Activated CD8-positive, alpha-beta T cell treated with anti-CD3 and anti-CD28 coated beads, Interleukin-2, amount 10 ng/mL, durations not matched to agents 7 days and 5 days (primary cell): ENCODE measurements at regions not wholly inside any gene's neighbourhood (a gene's known extent, or its start where the extent isn't known, plus 50 kb on each side); places are given as distances from the start of the nearest gene placed in this dataset.

Experiments
- ATAC-seq: fragments of 150-1000 bp; cut with Tn5 transposase; one replicate; pipeline ENCODE4 v1.10.0; 2021; ENCODE audit warnings: moderate library complexity
- CTCF ChIA-PET: fragments of 350-600 bp; sonication (Branson Sonifier 250); formaldehyde crosslinking; loops from one replicate; lab custom pipeline; 2021; ENCODE audit warnings: antibody characterized with exemption; lab: Charles Lee
- POLR2A ChIA-PET: fragments of 350-600 bp; sonication (Branson Sonifier 250); formaldehyde crosslinking; loops from one replicate; lab custom pipeline; 2021; ENCODE audit warnings: antibody characterized with exemption; lab: Charles Lee
- DNase-seq: peaks from one replicate; pipeline ENCODE4 v3.0.0-alpha.2; 2020
- H3K27ac Mint-ChIP-seq: one replicate; pipeline ENCODE4 v1.8.0; 2021; ENCODE audit warnings: mild to moderate bottlenecking, mixed read lengths
- H3K27me3 Mint-ChIP-seq: one replicate; pipeline ENCODE4 v1.8.0; 2021; ENCODE audit warnings: low read depth, mixed read lengths
- H3K36me3 Mint-ChIP-seq: one replicate; pipeline ENCODE4 v1.8.0; 2021; ENCODE audit warnings: low read depth, mixed read lengths
- H3K4me1 Mint-ChIP-seq: one replicate; pipeline ENCODE4 v1.8.0; 2021; ENCODE audit warnings: low read depth, mixed read lengths
- H3K4me3 Mint-ChIP-seq: one replicate; pipeline ENCODE4 v1.8.0; 2021; ENCODE audit warnings: mild to moderate bottlenecking, mixed read lengths
- H3K9me3 Mint-ChIP-seq: one replicate; pipeline ENCODE4 v1.8.0; 2022; ENCODE audit warnings: mixed read lengths; ENCODE audit not compliant: insufficient read depth

DNA sequence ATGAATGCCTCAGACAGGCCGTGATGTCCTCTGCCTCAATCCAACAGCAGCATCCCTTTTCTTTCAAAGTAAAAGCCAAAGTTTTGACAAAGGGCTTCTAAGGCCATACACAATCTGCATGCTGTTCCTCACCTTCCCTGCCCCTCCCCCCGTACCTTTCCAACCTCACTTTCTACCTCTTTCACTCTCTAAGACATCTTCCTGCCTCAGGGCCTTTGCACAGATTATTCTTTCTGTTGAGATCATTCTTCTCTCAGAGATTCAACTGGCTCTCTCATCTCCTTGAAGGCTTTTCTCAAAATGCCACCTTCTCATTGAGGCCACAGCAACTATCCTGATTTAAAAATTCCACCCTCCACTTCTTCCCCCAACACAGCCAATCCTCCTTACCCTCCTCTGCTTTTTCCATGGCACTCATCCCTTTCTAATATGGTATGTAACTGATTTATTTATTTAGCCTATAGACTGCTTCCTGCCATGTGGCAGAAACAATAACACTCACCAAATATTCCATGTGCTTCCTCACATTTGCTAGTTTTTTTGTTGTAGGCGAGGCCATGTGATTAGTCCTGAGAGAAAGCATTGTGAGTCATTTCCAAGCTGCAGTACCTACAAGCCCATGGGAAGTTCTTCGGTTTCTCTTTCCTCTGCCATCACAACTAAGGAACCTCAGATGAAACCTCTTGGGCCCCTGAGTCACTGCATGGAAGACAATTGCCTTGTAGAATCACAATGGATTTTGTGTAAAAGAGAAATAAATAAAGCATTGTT, 58.7 kb upstream of the GADD45A start:
- CTCF ChIA-PET: no interaction called here
- Mint-ChIP-seq H3K27ac (no peak overlapping the region), H3K36me3 (no peaks in the 10 kb centered on the region), H3K4me3 (no peak overlapping the region), H3K4me1 (no peaks in the 10 kb centered on the region), H3K27me3 (peaks cover 11% of the 10 kb centered on the region), H3K9me3 (no peaks in the 10 kb centered on the region)
- DNase-seq (no peak), ATAC-seq (no peak)
- POLR2A ChIA-PET: no interaction called here

DNA sequence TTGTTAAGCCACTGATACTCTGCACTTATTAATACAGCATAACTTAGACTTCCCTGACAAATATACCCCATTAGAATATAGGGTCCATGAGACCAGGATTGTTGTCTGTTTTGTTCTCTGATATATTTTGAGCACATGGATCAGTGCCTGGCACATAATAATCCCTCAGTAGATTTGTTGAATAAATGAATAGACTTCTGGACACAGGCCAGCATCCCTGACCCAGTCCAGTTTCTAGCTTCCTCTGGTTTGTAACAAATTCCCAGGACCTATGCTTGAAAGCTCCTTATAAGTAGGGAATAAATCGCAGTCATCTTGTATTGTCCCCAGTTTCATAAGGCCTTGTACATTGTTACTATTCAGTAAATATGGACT, 58.2 kb upstream of the GADD45A start:
- DNase-seq (no peak), ATAC-seq (no peak)
- H3K27me3 Mint-ChIP-seq: peaks cover 9% of the 10 kb centered on the region
- H3K4me3 Mint-ChIP-seq: no peak overlapping the region
- POLR2A ChIA-PET: interaction anchor here (0.6 kb wide), 1 partner anchor 55 kb away, joined by 4 read pairs; no protein-coding TSS in a partner anchor
- no peaks in the 10 kb centered on the region for H3K9me3 Mint-ChIP-seq
- H3K36me3 Mint-ChIP-seq: no peaks in the 10 kb centered on the region
- no peak overlapping the region for H3K27ac Mint-ChIP-seq
- CTCF ChIA-PET: no interaction called here
- H3K4me1 Mint-ChIP-seq: peaks cover 5% of the 10 kb centered on the region

DNA sequence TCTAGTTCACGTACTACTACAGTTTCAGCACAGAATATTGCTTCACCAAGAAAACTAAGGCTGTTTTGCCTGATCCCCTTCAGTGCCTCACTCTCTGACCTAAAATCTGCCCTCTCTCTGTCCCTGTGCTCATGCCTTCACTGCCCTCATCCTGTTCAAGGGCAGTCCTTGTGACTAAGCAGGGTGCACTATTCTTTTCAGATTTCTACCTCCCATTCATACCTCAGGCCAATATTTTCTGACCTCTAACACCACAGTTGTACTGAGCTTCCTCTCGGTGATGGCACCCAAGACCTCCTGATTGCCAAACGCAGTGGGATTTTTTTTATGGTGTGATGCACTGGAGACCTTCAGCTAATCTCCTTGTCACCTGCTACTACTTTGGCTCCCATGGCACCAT, 57.7 kb upstream of the GADD45A start:
- no peak for DNase-seq
- no peaks in the 10 kb centered on the region for H3K9me3 Mint-ChIP-seq
- no peak for ATAC-seq
- H3K36me3 Mint-ChIP-seq: no peaks in the 10 kb centered on the region
- ChIA-PET POLR2A (interaction anchor here (0.6 kb wide), 1 partner anchor 55 kb away, joined by 4 read pairs; no protein-coding TSS in a partner anchor), CTCF (no interaction called here)
- H3K4me3 Mint-ChIP-seq: no peak overlapping the region
- peaks cover 10% of the 10 kb centered on the region for H3K4me1 Mint-ChIP-seq
- peaks cover 6% of the 10 kb centered on the region for H3K27me3 Mint-ChIP-seq
- no peak overlapping the region for H3K27ac Mint-ChIP-seq

DNA sequence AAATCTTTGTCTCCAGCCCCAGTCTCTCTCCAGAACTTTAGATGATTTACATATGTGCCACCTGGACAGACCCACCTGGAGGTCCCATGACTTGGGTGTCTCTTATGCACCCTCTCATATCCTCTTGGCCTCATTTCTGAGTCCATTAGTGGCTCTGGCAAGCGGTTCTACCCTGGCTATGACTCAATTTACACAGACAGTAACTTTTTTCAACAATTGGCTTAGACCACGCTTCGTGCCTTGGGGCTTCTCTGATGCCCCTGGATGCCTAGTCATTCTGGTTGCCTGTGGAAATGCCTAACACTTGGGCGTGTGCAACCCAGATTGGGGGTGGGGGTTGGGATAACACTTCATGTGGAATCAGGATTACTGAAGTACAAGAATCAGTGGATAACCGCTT, 57.1 kb upstream of the GADD45A start:
- DNase-seq (no peak), ATAC-seq (no peak)
- Mint-ChIP-seq H3K4me1 (peaks cover 10% of the 10 kb centered on the region), H3K36me3 (no peaks in the 10 kb centered on the region), H3K4me3 (no peak overlapping the region), H3K9me3 (no peaks in the 10 kb centered on the region), H3K27me3 (peaks cover 6% of the 10 kb centered on the region), H3K27ac (no peak overlapping the region)
- POLR2A ChIA-PET: no interaction called here
- CTCF ChIA-PET: no interaction called here

DNA sequence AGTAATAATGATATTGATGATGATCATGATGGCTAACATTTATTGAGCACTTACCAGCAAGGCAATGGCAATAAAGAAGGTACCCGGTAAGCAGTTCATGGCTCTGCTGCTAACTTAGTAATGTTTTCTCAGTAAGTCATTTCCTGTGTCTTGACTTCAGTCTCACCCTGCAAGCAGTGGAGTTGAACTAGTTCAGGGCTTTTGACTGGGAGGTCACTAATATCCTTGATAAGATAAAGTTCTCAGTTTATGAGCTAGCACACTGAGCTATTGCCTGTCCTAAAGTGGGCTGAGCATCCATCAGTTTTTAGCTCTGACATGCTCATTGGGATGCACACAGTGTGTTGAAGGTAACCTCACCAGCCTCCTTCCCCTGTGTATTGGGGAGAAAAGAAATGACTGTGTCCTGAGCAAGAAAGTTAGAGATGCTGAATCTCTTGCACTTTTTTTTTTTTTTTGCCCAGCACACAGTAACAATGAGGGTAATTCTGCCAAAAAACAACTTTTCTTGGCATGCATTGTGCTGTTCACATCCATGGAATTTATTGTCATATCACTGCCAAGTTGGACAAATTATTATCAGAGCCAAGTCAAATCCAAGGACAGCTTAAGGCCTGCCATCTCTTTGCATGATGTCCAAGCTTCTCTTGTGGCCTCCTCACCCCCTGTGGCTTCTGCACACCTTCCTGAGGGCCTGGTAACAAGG, 55.5 kb upstream of the GADD45A start:
- Mint-ChIP-seq H3K4me3 (no peak overlapping the region), H3K27me3 (peaks cover 6% of the 10 kb centered on the region), H3K36me3 (no peaks in the 10 kb centered on the region), H3K9me3 (no peaks in the 10 kb centered on the region), H3K27ac (no peak overlapping the region), H3K4me1 (peaks cover 10% of the 10 kb centered on the region)
- ChIA-PET POLR2A (interaction anchor here (0.7 kb wide), 1 partner anchor 10 kb away, joined by 3 read pairs; no protein-coding TSS in a partner anchor), CTCF (no interaction called here)
- DNase-seq (no peak), ATAC-seq (no peak)

DNA sequence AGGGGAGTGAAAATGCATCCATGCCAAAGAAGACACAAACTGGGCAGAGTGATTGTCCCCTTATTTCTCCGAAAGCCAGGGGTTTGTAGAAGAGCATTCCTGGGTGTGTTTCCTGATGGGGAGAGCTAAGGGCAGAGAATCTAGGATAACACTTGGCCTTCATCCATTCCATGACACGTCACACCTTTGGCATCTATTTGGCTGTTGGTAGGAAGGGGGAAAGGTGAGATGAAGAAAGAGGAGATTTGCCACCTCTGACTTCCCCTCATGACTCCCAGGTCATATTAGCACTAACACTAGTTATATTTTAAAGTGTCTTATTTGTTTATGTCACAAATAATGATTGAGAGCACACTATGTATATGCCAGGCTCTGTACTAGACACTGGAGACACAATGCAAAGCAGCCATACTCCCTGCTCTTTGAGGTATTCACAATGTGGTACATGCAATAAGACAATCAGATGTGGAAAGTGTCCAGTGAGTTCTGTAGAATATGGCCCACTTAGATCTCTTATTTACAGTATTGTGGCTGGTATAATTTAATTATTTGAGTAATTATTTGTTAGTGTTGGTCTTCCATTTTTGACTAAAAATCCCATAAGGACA, 54.5 kb upstream of the GADD45A start:
- POLR2A ChIA-PET: no interaction called here
- peaks cover 6% of the 10 kb centered on the region for H3K27me3 Mint-ChIP-seq
- CTCF ChIA-PET: no interaction called here
- no peak for DNase-seq
- H3K9me3 Mint-ChIP-seq: no peaks in the 10 kb centered on the region
- ATAC-seq: no peak
- no peaks in the 10 kb centered on the region for H3K36me3 Mint-ChIP-seq
- H3K4me1 Mint-ChIP-seq: peaks cover 15% of the 10 kb centered on the region
- no peak overlapping the region for H3K4me3 Mint-ChIP-seq
- H3K27ac Mint-ChIP-seq: no peak overlapping the region

DNA sequence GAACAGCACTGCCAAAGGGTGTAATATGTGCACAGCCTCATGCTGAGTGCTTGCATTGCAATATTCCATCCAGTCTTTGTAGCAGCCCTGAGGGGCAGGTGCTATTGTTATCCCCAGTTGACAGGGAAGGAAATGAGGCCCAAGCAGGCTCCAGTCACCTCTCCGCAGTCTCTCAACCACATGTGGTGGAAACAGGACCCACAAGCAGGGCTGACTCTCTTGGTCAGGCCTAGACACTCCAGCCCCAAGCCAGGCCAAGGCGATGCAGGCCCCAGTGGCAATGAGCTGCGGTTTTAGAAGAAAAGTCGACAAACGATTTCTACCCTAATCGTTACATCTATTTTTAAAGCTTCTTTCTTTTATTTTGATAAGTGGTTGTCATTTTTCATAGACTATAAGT, 52.6 kb upstream of the GADD45A start:
- Mint-ChIP-seq H3K9me3 (no peaks in the 10 kb centered on the region), H3K27me3 (peaks cover 4% of the 10 kb centered on the region), H3K4me1 (peaks cover 22% of the 10 kb centered on the region), H3K4me3 (no peak overlapping the region), H3K27ac (no peak overlapping the region), H3K36me3 (no peaks in the 10 kb centered on the region)
- ChIA-PET POLR2A (no interaction called here), CTCF (interaction anchor here (0.7 kb wide), 1 partner anchor 10 kb away, joined by 4 read pairs; no protein-coding TSS in a partner anchor)
- ATAC-seq (no peak), DNase-seq (no peak)

DNA sequence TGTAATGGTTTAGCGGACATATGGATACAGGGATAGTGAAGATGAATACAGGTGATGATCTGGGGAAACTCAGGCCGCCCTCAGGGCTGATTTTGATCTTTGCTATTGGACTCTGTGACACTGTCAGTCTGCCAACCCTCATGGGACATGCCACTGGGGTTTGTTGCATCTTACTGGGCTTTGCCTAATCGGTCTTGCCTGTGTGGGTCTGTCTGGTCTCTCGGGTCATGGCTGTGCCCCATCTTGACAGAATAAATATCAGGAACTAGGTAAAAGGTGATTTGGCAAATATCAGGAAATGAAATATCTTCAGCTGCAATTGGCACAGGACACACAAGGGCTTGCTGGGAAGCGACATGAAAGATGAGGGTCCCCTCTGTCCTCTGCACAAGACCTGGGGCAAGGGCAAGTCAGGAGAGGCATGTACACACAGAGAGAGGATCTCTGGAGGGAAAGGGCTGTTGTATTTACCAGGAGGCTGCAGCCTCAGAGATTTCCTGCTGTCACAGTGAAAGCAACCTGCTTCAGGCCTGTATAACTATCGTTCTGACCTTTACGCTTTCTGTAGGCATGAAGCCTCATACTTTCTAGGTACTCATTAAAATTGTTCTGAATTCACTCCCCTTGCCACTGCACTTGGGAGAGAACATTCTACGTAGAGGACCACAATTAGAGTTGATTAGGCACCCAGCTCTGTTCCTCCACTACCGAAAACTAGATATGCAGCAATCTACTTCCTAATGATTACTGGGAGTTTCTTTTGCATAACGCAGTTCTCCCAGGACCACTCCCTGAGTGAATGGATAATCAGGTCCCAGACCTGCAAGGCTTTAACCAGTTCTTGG, 52.0 kb upstream of the GADD45A start:
- POLR2A ChIA-PET: no interaction called here
- Mint-ChIP-seq H3K27me3 (peaks cover 4% of the 10 kb centered on the region), H3K36me3 (no peaks in the 10 kb centered on the region), H3K4me1 (peaks cover 22% of the 10 kb centered on the region), H3K9me3 (no peaks in the 10 kb centered on the region), H3K4me3 (no peak overlapping the region), H3K27ac (no peak overlapping the region)
- CTCF ChIA-PET: interaction anchor here (1.3 kb wide), 1 partner anchor 127 kb away, joined by 5 read pairs; no protein-coding TSS in a partner anchor
- DNase-seq: no peak
- no peak for ATAC-seq

DNA sequence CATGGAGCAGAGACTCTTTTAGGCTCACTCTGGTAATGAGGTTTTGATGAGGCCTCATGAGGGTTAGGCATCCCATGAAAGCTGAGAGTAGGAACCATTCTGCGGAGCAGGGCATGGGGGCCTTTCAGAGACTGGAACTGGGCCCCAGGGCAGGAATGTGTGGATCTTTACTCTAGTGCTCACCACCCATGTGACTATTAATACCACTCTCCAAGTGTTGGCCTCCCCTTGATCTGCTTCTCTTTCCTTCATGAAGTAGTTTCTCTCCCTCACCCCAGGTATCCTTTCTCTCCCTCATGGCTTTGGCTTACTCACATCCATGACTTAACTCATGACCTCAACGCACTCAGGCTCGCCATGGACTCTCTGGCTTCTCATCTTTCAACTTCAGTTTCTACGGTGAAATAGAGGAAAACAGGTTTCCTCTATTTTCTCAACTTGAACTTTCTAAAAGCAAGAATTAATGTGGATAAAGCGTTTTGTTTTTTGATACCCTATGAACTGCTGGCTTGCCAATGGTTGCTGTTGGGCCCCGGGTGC, 50.5 kb upstream of the GADD45A start:
- H3K27ac Mint-ChIP-seq: no peak overlapping the region
- DNase-seq (no peak), ATAC-seq (no peak)
- H3K36me3 Mint-ChIP-seq: no peaks in the 10 kb centered on the region
- no peak overlapping the region for H3K4me3 Mint-ChIP-seq
- no peaks in the 10 kb centered on the region for H3K9me3 Mint-ChIP-seq
- CTCF ChIA-PET: interaction anchor here (1.3 kb wide), 1 partner anchor 126 kb away, joined by 5 read pairs; no protein-coding TSS in a partner anchor
- H3K4me1 Mint-ChIP-seq: peaks cover 22% of the 10 kb centered on the region
- H3K27me3 Mint-ChIP-seq: peaks cover 4% of the 10 kb centered on the region
- POLR2A ChIA-PET: no interaction called here

DNA sequence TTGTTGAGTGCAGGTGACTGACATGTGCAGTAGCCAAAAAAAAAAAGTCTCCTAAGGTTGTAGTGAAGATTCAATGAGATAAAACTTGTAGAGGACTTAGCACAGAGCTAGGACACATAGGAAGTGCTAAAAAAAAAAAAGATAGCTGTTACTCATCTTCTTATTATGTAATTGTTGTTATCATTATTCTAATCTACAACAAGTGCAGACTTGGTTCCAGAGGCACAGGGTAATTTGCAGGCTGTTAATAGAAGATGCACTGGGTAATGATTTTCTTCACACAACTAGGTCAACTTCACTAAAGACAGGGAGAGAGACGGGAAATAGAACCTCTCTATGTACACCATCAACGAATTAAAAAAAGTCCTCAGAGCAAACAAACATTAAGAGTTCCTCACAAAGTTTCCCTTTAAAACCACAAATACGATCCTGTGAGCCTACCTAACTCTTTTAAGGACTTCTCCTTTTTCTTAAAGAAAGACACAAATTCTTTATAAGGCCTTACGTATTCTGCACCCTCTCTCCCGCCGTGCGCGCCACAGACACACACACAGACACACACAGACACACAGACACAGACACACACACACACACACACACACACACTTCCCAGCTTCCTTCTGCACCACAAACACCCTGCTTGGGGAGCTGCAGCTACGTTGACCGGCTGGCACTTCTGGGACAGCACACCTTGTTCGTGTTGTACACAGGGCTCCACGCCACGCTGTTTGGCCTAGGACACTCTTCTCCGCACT, 49.8 kb upstream of the GADD45A start:
- H3K36me3 Mint-ChIP-seq: no peaks in the 10 kb centered on the region
- no peak for ATAC-seq
- no peak for DNase-seq
- peaks cover 4% of the 10 kb centered on the region for H3K27me3 Mint-ChIP-seq
- H3K4me3 Mint-ChIP-seq: no peak overlapping the region
- H3K9me3 Mint-ChIP-seq: no peaks in the 10 kb centered on the region
- ChIA-PET CTCF (no interaction called here), POLR2A (no interaction called here)
- peaks cover 22% of the 10 kb centered on the region for H3K4me1 Mint-ChIP-seq
- no peak overlapping the region for H3K27ac Mint-ChIP-seq
